Fibroblast of the conjunctiva (primary cell): ENCODE measurements at regions not wholly inside any gene's neighbourhood (a gene's known extent, or its start where the extent isn't known, plus 50 kb on each side); places are given as distances from the start of the nearest gene placed in this dataset.

Experiments used
- DNase-seq: peaks from one replicate; pipeline ENCODE4 v3.0.0-alpha.2; 2010; ENCODE audit warnings: low read depth

GRCh38 chr2:57943315-57943714, 103.3 kb upstream of the VRK2 start:
- DNase-seq, result no peak

DNA sequence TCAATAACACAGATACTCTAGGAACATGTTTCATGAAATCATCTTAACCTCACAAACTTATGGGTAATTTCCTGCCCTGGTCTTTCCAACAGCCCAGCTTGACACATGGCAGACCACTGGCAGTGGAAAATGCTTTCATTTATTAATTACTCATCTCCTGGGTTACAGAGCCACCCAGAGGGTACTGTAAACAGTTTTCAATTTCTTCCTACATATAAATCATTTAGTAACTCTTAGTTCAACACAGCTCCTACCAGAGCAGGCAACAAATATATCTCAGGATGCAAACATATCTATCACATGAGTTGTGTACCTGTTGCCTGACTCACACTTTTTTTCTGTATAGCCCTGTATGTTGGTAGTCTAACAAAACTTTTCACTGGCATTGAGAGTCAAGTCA, 99.2 kb upstream of the VRK2 start:
- DNase-seq, result no peak

- no peak for DNase-seq
These were observed 92.6 kb upstream of the VRK2 start for GRCh38 chr2:57954020-57954419.

- no peak for DNase-seq
These were observed 89.4 kb upstream of the VRK2 start for GRCh38 chr2:57957238-57957637.

DNA sequence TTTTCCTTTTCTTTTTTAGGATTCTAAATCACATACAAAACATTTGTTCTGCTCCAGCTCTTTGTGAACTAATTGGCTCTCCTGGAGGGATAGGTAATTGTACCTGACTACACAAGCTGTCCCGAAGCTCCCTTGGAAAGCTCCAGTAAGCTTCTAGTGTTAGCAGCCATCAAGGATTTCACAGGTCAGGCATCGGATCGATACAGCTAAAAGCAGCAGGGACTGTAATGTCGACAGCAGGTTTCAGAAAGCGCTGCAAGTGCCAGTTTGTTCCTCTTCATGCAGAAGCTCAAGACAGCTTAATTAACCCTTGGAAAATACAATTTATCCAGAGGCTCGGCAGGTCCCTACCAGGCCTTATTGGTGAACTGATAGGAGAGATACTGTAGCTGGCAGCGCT, 87.2 kb upstream of the VRK2 start:
- DNase-seq, result no peak

- DNase-seq, result no peak
These were observed 83.7 kb upstream of the VRK2 start for GRCh38 chr2:57962861-57963260.

DNA sequence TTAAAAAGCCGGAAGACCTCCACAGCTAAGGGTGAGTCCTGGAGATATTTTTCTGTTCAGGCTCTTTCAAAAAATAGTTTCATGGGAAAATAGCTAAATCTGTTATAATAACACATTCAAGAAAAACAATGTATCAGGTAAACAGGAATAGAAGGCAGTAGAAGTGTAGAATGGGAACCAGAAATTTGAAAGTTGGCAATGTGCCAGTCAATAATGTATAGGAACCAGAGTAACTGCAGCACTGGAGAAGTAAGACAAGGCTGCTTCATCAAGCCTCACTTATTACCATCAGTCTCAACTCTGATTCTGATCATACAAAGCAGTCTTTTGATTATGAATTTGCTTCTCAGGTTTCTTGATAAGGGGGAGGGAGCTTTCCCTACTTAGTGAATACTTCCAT, 81.4 kb upstream of the VRK2 start:
- DNase-seq, result no peak

DNA sequence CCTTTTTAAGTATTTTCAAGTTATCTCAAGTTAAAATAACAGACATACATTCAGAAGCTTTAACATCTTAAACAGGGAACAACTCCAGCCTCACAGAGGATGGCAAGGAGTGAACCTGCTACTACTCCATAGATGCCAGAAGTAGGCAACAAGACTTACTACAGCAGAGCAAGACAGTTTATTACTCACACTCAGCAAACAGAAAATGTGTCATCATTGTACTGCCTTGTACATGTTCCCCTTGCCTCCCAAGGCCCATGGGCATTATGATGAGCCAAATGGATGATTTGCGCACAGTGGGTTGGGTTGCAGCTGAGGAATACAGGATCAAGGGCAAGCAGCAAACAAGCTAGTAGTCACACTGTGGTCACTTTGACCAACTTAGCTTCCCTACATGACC, 80.6 kb upstream of the VRK2 start:
- no peak for DNase-seq

- no peak for DNase-seq
These were observed 72.9 kb upstream of the VRK2 start for GRCh38 chr2:57973621-57974186.

DNA sequence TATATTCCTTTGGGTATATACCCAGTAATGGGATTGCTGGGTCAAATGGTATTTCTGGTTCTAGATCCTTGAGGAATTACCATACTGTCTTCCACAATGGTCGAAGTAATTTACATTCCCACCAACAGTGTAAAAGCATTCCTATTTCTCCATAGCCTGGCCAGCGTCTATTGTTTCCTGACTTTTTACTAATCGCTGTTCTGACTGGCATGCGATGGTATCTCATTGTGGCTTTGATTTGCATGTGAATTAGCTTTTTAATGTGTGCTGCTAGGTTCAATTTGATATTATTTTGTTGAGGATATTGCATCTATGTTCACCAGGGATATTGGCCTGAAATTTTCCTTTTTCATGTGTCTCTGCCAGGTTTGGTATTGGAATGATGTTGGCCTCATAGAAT, 67.4 kb upstream of the VRK2 start:
- no peak for DNase-seq

GRCh38 chr2:57981083-57981768, 65.4 kb upstream of the VRK2 start:
- peak; percentile 43 for DNase-seq

GRCh38 chr2:57987835-57988573, 58.6 kb upstream of the VRK2 start:
- no peak for DNase-seq

GRCh38 chr2:57990118-57990725, 56.4 kb upstream of the VRK2 start:
- DNase-seq, result no peak
